Activated CD4-positive, alpha-beta T cell treated with anti-CD3 and anti-CD28 coated beads, Interleukin-2, amount 10 ng/mL, durations not matched to agents 24 days and 14 days (primary cell): ENCODE measurements at regions not wholly inside any gene's neighbourhood (a gene's known extent, or its start where the extent isn't known, plus 50 kb on each side); places are given as distances from the start of the nearest gene placed in this dataset.

ENCODE experiments used
- DNase-seq: peaks from one replicate; pipeline ENCODE4 v3.0.0; 2022
- H3K27ac Mint-ChIP-seq: one replicate; pipeline ENCODE4 v1.8.0; 2022; ENCODE audit warnings: mild to moderate bottlenecking, mixed read lengths
- H3K27me3 Mint-ChIP-seq: one replicate; pipeline ENCODE4 v1.8.0; 2022; ENCODE audit warnings: mixed read lengths
- H3K36me3 Mint-ChIP-seq: one replicate; pipeline ENCODE4 v1.8.0; 2022; ENCODE audit warnings: low read depth, mild to moderate bottlenecking, mixed read lengths
- H3K4me1 Mint-ChIP-seq: one replicate; pipeline ENCODE4 v1.8.0; 2021; ENCODE audit warnings: mixed read lengths
- H3K4me3 Mint-ChIP-seq: one replicate; pipeline ENCODE4 v1.8.0; 2022; ENCODE audit warnings: mild to moderate bottlenecking, moderate library complexity, mixed read lengths
- H3K9me3 Mint-ChIP-seq: one replicate; pipeline ENCODE4 v1.8.0; 2021; ENCODE audit warnings: mixed read lengths
- intact Hi-C: fragments of 100-400 bp; cut with micrococcal nuclease; formaldehyde crosslinking; loops from one replicate; pipeline ENCODE4 v1.15.1; 2023

DNA sequence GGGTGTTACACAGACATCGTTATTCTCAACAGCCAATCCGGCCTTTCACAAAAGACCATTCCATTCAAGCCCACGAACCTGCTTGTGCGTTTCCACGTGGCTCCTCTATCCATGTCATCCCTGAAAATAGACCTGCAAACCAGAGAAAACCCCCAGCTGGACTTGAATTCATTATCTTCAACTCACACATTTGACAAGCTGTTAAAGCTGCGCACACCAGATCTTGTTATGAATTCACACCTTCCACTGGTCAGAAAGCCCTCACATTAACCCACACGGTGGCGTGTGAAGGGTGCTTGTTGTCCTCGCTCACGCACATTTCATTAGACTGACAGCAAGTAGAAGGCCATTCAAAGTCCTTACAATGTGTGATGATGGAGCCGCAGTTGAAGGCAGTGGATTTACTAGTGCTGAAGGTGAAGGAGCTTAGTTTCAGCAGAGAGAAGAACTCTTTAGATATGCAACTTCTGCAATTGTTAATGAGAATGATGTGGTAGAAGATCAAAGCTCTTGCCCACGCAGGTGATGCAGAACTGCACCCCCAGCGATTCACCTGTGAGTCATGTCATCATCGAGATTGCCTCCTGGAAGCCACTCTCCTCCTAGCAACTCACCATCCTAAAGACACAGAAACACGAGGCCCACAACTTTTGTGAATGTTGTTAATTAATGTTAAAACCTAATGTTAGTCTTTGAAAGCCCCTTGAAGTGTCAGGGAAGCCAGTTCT, 224.8 kb upstream of the SOX11 start:
- Mint-ChIP-seq H3K4me1 (no peaks in the 10 kb centered on the region), H3K4me3 (no peak overlapping the region), H3K9me3 (no peaks in the 10 kb centered on the region), H3K27ac (no peak overlapping the region), H3K27me3 (no peaks in the 10 kb centered on the region), H3K36me3 (no peaks in the 10 kb centered on the region)
- intact Hi-C loops, result no loop called here
- DNase-seq, result no peak

DNA sequence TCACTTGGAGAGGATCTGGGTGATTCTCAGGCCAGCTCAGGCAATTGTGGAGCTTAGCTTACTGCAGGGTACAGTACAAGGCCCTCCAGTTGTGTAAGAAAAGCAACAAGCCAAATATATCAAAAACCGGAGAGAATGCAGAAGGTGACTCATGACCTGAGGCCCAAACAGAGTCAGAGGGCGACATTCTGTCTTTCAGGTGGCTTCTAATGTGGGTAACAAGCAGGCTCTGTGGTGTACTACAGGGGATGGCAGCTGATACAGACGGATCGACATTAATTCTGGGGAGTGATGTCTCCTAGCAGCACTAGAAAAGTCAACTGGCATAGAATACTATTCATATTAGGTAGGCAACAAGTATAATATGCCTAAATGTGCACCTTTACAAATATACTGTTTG, 219.5 kb upstream of the SOX11 start:
- no peaks in the 10 kb centered on the region for H3K27me3 Mint-ChIP-seq
- no peak for DNase-seq

DNA sequence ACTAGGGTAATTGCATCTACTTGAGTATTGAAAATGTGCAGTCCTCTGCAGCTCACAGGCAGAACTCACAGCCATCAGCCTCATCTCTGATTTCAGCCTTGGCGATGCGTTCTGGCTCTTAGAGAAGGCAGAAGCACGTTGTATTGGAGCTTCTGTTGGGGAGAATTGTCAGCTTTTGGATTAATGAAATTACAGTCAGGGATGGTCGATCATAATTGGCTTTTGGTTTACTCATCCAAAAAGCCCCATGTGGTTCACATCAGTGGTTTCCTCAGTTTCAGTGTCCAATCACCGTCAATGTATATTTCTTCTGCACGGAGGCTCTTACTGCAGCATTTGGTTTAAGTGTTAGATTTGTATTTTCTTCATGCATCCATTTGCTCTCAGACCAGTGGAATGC, 218.5 kb upstream of the SOX11 start:
- Mint-ChIP-seq H3K4me3 (no peak overlapping the region), H3K36me3 (no peaks in the 10 kb centered on the region), H3K27ac (no peak overlapping the region), H3K4me1 (no peaks in the 10 kb centered on the region), H3K9me3 (no peaks in the 10 kb centered on the region), H3K27me3 (no peaks in the 10 kb centered on the region)
- intact Hi-C loops, result no loop called here
- DNase-seq, result no peak

More for the DNA sequence above, 219.5 kb upstream of the SOX11 start:
- H3K27ac Mint-ChIP-seq, result no peak overlapping the region
- no peaks in the 10 kb centered on the region for H3K4me1 Mint-ChIP-seq
- no peaks in the 10 kb centered on the region for H3K9me3 Mint-ChIP-seq
- no peak overlapping the region for H3K4me3 Mint-ChIP-seq
- H3K36me3 Mint-ChIP-seq, result no peaks in the 10 kb centered on the region
- intact Hi-C loops, result no loop called here

GRCh38 chr2:5474716-5475115, 217.5 kb upstream of the SOX11 start:
- Mint-ChIP-seq H3K27me3 (no peaks in the 10 kb centered on the region), H3K4me3 (no peak overlapping the region), H3K36me3 (no peaks in the 10 kb centered on the region), H3K4me1 (no peaks in the 10 kb centered on the region), H3K27ac (no peak overlapping the region), H3K9me3 (no peaks in the 10 kb centered on the region)
- intact Hi-C loops, result no loop called here
- DNase-seq, result no peak

GRCh38 chr2:5479265-5479928, 212.8 kb upstream of the SOX11 start:
- H3K36me3 Mint-ChIP-seq, result no peaks in the 10 kb centered on the region
- no peaks in the 10 kb centered on the region for H3K4me1 Mint-ChIP-seq
- intact Hi-C loops, result no loop called here
- H3K4me3 Mint-ChIP-seq, result no peak overlapping the region
- H3K9me3 Mint-ChIP-seq, result no peaks in the 10 kb centered on the region
- DNase-seq, result no peak
- H3K27ac Mint-ChIP-seq, result no peak overlapping the region
- no peaks in the 10 kb centered on the region for H3K27me3 Mint-ChIP-seq

DNA sequence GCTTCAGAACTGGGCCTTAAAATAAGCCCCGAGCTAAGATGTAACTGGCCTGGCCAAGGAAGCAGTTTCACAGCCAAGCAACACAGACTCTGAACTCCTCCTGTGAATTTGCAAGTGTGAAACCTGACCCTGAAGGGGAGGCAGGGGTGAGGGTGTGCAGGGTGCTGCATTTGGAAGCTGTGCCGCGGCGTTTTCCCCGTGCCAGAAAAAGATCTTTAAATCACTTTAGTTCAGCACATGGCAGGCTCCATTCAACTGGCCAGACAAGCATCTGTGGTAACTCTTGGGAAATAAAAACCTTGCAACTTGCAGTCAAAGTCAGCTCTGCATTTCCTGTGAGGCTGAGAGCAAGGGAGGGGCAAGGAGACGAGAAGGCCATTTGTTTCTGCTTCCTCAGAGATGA, 209.3 kb upstream of the SOX11 start:
- no peak for DNase-seq
- Mint-ChIP-seq H3K27ac (no peak overlapping the region), H3K36me3 (no peaks in the 10 kb centered on the region), H3K4me1 (no peaks in the 10 kb centered on the region), H3K4me3 (no peak overlapping the region), H3K27me3 (no peaks in the 10 kb centered on the region), H3K9me3 (no peaks in the 10 kb centered on the region)
- intact Hi-C loops, result no loop called here

DNA sequence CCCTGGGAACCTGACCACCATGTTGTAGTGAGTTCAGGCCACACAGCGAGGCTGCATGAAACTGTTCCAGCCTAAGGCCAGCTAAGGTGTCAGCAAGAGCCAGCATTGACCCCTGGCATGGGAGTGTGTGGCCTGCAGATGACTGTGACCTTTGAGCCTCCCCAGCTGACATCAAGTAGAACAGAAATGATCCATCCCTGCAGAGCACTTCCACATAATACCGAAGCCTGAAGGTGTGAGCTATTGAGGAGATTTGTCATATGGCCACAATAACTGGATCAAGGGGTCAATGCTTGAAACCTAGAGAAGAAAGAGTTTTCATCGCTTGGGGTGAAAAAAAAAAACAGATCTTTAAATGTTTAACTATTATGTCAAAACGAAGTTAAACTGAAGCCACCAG, 207.3 kb upstream of the SOX11 start:
- intact Hi-C loops, result no loop called here
- H3K4me1 Mint-ChIP-seq, result no peaks in the 10 kb centered on the region

DNA sequence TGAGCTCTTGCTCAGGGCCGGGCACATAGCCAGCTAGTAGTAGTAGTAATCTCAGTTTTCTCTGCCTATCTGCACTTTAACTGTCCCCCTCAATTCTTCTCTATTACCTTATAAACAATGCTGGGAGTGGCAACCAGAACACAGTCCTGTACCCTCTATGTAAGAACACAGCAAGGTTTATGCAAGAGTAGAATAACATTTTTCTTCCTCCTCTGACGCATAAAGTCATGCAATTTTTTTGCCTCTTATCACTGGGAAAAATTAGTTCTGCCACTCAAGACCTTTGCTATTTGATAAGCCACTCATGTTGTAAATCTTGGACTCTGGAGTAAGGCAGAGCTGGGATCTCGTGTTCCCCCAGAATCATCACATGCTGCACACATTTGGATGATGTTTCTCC, 200.7 kb upstream of the SOX11 start:
- no peak for DNase-seq
- intact Hi-C loops, result no loop called here
- H3K36me3 Mint-ChIP-seq, result no peaks in the 10 kb centered on the region
- no peak overlapping the region for H3K27ac Mint-ChIP-seq
- H3K9me3 Mint-ChIP-seq, result no peaks in the 10 kb centered on the region
- no peak overlapping the region for H3K4me3 Mint-ChIP-seq
- H3K4me1 Mint-ChIP-seq, result no peaks in the 10 kb centered on the region
- H3K27me3 Mint-ChIP-seq, result no peaks in the 10 kb centered on the region

More for the DNA sequence above, 207.3 kb upstream of the SOX11 start:
- Mint-ChIP-seq H3K4me3 (no peak overlapping the region), H3K36me3 (no peaks in the 10 kb centered on the region), H3K27ac (no peak overlapping the region), H3K9me3 (no peaks in the 10 kb centered on the region), H3K27me3 (no peaks in the 10 kb centered on the region)
- no peak for DNase-seq

DNA sequence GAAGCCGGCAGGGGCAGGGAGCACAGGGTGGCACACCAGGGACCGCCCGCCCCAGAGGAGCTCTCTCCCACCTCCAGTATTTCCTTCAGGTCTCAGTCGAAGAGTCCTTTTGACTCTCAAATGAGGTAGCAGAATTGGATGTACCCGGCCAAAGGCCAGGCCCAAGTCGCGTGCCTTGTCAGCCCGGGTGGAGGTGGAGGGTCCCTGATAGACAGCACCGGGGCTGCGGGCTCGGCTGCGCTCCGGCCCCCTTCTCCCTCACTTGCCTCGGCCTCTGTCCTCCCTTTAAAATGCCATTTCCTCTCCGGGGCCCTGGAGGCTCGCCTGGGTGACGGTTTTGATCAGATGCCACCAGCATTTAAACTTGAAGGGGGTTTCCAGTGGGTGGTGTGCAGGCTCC, 198.9 kb upstream of the SOX11 start:
- H3K27ac Mint-ChIP-seq, result no peak overlapping the region
- no peaks in the 10 kb centered on the region for H3K27me3 Mint-ChIP-seq
- H3K9me3 Mint-ChIP-seq, result no peaks in the 10 kb centered on the region
- no peak overlapping the region for H3K4me3 Mint-ChIP-seq
- intact Hi-C loops, result no loop called here
- no peak for DNase-seq
- H3K4me1 Mint-ChIP-seq, result no peaks in the 10 kb centered on the region
- no peaks in the 10 kb centered on the region for H3K36me3 Mint-ChIP-seq

DNA sequence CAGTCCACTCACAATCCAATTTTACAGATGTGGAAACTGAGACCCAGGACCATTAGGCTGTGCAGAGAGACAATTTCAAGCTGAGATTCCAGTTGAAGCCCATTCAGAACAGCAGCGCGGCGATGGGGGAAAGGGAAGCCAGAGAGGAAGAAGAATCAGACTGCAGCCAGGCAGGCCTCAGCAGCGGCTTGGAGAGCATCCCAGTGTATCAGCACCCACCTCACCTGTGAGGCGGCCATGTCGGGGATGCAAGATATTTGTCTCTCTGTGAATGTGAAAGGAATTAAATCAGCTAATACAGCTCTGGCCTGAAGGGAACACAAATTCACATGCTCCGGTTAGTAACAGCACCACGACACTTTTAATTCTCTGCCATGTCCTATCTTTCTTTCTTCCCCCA, 198.0 kb upstream of the SOX11 start:
- Mint-ChIP-seq H3K36me3 (no peaks in the 10 kb centered on the region), H3K27ac (no peak overlapping the region), H3K9me3 (no peaks in the 10 kb centered on the region), H3K4me3 (no peak overlapping the region), H3K4me1 (no peaks in the 10 kb centered on the region), H3K27me3 (no peaks in the 10 kb centered on the region)
- intact Hi-C loops, result no loop called here
- DNase-seq, result no peak

DNA sequence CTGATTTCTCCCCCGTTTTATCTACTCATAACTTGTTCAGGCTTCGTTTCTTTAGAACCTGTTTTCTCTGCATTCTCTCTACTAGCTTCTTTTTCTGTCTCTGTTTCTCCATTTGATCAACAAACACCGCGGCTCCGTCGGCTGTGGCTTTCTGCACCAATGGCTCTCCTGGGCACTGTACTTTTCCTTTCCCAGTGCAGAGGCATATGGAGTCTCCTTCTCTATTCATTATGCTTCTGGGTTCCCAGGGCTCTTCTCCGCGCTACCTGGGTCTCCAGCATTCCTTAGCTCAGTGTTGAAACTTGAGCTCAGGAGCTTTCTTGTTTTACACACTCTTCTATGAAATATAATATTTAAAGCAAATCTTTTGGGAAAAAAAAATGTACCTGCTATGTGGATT, 196.6 kb upstream of the SOX11 start:
- Mint-ChIP-seq H3K27ac (no peak overlapping the region), H3K36me3 (no peaks in the 10 kb centered on the region), H3K27me3 (no peaks in the 10 kb centered on the region), H3K4me1 (no peaks in the 10 kb centered on the region), H3K4me3 (no peak overlapping the region), H3K9me3 (no peaks in the 10 kb centered on the region)
- intact Hi-C loops, result no loop called here
- DNase-seq, result no peak

DNA sequence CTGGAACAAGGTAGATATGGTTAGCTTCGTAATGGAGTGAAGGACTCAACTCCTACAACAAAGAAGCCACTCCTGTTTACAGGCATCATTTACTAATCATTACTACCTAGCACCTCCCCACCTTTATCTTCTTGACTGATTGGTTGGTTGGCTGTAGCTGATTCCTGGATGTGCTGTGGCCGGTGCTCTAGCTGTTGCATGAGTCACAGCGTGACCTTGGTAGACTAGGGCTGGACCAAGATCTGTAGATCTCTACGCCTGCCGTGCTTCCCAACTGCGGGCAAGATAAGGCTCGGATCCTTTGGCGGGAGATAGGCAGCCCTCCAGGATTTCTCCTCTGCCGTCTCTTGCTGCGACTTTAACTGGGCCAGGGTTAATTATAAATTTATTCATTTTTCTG, 194.3 kb upstream of the SOX11 start:
- intact Hi-C loops, result no loop called here
- DNase-seq, result no peak
- Mint-ChIP-seq H3K27me3 (no peaks in the 10 kb centered on the region), H3K4me1 (no peaks in the 10 kb centered on the region), H3K27ac (no peak overlapping the region), H3K36me3 (no peaks in the 10 kb centered on the region), H3K4me3 (no peak overlapping the region), H3K9me3 (no peaks in the 10 kb centered on the region)

GRCh38 chr2:5501807-5502206, 190.4 kb upstream of the SOX11 start:
- DNase-seq, result no peak
- no peaks in the 10 kb centered on the region for H3K27me3 Mint-ChIP-seq
- H3K9me3 Mint-ChIP-seq, result no peaks in the 10 kb centered on the region
- H3K4me3 Mint-ChIP-seq, result no peak overlapping the region
- no peak overlapping the region for H3K27ac Mint-ChIP-seq
- no peaks in the 10 kb centered on the region for H3K36me3 Mint-ChIP-seq
- no peaks in the 10 kb centered on the region for H3K4me1 Mint-ChIP-seq
- intact Hi-C loops, result no loop called here

GRCh38 chr2:5502385-5502784, 189.8 kb upstream of the SOX11 start:
- Mint-ChIP-seq H3K4me3 (no peak overlapping the region), H3K27me3 (no peaks in the 10 kb centered on the region), H3K36me3 (no peaks in the 10 kb centered on the region), H3K27ac (no peak overlapping the region), H3K4me1 (no peaks in the 10 kb centered on the region), H3K9me3 (no peaks in the 10 kb centered on the region)
- intact Hi-C loops, result no loop called here
- DNase-seq, result no peak

- H3K4me3 Mint-ChIP-seq, result no peak overlapping the region
Observed at GRCh38 chr2:5504756-5505155, 187.4 kb upstream of the SOX11 start.

More at GRCh38 chr2:5504756-5505155, 187.4 kb upstream of the SOX11 start:
- intact Hi-C loops, result no loop called here
- H3K27me3 Mint-ChIP-seq, result no peaks in the 10 kb centered on the region
- no peaks in the 10 kb centered on the region for H3K4me1 Mint-ChIP-seq
- no peak for DNase-seq
- no peaks in the 10 kb centered on the region for H3K9me3 Mint-ChIP-seq
- no peaks in the 10 kb centered on the region for H3K36me3 Mint-ChIP-seq
- no peak overlapping the region for H3K27ac Mint-ChIP-seq
